ENCODE measurements at regions not wholly inside any gene's neighbourhood (a gene's known extent, or its start where the extent isn't known, plus 50 kb on each side); places are given as distances from the start of the nearest gene placed in this dataset.
A peak's percentile ranks its signal among the peaks of the same experiment; 100 is the strongest.

DNA sequence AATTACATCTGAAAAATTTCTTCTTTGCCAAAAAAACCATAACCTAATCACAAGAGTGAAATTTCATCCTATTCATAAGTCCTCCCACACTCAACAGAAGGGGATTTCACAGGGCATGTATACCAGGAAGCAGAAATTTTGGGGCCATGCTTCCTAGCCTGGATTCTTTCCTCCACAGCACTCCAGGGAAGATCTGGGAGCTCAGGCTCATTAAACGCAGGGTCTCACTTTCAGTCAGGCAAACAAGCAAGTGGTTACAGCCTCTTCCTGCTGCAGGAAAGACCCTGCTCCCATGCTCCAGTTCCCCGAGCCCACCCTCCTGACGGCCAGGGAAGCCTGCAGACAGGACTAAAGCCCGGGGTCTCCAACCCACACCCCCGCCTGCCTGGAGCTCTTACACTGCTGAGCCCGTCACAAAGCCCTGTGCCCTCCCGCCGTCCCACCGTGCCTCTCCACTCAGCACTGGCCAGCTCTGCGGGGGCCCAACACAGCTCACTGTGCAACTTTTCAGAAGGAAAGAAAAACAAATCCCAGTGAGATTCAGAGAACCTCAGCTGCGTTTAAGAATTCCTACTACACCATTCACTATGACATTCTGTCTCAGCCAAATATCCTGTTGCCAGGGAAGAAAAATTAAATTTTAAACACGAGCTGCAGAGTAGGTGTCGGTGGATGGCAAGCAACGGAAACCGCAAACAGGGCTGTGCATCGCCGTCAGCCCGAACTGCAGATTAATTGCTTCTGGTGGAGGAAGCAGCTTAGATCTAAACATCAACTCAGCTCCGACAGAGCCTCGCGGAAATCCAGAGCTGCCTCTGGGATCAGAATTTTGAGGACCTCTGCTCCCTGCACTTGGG is 106.7 kb upstream of the SFSWAP start:
- DNase-seq (ENCODE audit: low read depth): no peak

GRCh38 chr12:131604859-131605258 is 106.0 kb upstream of the SFSWAP start:
- DNase-seq (ENCODE audit: low read depth): no peak

GRCh38 chr12:131605304-131605829 is 105.5 kb upstream of the SFSWAP start:
- no peak for DNase-seq (ENCODE audit: low read depth)

- DNase-seq (ENCODE audit: low read depth): no peak
Observed at GRCh38 chr12:131606218-131606901, 104.5 kb upstream of the SFSWAP start.

GRCh38 chr12:131607658-131608447 is 103.0 kb upstream of the SFSWAP start:
- DNase-seq (ENCODE audit: low read depth): no peak

GRCh38 chr12:131608740-131609690 is 101.9 kb upstream of the SFSWAP start:
- peak; percentile 4 for DNase-seq (ENCODE audit: low read depth)

DNA sequence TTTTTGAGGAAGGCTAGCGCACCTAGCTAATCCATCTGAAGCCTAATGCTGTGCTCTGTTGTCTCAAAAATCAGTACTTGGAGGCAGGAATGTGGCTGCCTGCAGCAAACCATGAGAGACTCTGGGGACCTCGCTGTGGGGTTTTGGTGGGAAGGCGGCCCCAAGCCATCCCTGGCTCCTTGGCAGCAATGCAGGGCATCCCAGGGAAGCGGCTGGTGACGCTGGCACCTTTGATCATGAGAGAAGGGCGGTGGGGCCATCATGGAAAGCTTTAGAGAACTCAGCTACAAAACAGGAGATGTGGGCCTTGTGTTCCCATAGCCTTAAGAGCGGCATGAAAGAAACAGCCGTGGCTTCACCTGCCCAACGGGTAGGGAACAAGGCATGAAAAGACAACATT is 101.1 kb upstream of the SFSWAP start:
- no peak for DNase-seq (ENCODE audit: low read depth)

- no peak for DNase-seq (ENCODE audit: low read depth)
Observed at GRCh38 chr12:131610181-131610580, 100.7 kb upstream of the SFSWAP start.

GRCh38 chr12:131610891-131611290 is 100.0 kb upstream of the SFSWAP start:
- DNase-seq (ENCODE audit: low read depth): no peak

GRCh38 chr12:131611416-131612091 is 99.3 kb upstream of the SFSWAP start:
- DNase-seq (ENCODE audit: low read depth): no peak

- no peak for DNase-seq (ENCODE audit: low read depth)
Observed at GRCh38 chr12:131612092-131612755, 98.7 kb upstream of the SFSWAP start.

- no peak for DNase-seq (ENCODE audit: low read depth)
Observed at GRCh38 chr12:131613186-131613585, 97.7 kb upstream of the SFSWAP start.

DNA sequence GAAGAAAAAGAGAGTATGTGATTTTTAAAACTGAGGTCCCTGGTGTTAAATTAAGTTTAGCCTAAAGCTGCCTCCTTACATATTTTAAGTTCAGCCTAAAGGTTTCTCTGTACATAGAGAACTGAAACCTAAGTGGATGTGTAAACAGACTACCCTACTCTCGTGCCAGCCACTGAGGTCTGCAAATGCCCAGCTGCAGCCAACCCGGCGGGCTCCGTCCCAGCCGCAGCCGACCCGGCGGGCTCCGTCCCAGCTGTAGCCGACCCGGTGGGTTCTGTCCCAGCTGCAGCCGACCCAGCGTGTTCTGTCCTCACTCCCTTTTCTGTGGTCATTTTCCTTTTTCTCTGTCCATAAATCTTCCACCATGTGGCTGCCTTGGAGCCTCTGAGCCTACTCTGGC is 97.2 kb upstream of the SFSWAP start:
- DNase-seq (ENCODE audit: low read depth): no peak

GRCh38 chr12:131615326-131616042 is 95.4 kb upstream of the SFSWAP start:
- no peak for DNase-seq (ENCODE audit: low read depth)

- DNase-seq (ENCODE audit: low read depth): no peak
Observed at GRCh38 chr12:131616043-131616700, 94.7 kb upstream of the SFSWAP start.

GRCh38 chr12:131616738-131617137 is 94.2 kb upstream of the SFSWAP start:
- DNase-seq (ENCODE audit: low read depth): no peak

DNA sequence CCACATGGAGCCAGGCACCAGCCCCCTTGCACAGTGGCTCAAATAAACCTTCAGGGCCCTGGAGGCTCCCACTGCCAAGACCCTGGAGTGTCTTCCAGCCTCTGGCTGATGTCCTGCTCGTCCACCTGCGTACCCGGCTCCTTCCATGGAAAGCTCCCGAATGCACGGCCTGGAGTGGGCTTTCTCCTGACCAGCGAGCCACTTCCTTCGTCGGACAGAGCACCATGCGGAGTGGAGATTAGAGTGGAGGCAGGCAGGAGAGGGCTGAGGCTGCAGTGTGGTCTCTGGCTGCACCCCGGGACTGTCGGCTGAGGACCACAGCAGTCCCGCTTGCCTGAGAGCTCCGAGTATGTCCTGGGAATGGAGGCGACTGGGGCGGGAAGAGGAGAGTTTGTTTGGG is 93.7 kb upstream of the SFSWAP start:
- DNase-seq (ENCODE audit: low read depth): no peak

- DNase-seq (ENCODE audit: low read depth): no peak
Observed at GRCh38 chr12:131617596-131618302, 93.1 kb upstream of the SFSWAP start.
